ENCODE measurements at regions not wholly inside any gene's neighbourhood (a gene's known extent, or its start where the extent isn't known, plus 50 kb on each side); places are given as distances from the start of the nearest gene placed in this dataset.

DNA sequence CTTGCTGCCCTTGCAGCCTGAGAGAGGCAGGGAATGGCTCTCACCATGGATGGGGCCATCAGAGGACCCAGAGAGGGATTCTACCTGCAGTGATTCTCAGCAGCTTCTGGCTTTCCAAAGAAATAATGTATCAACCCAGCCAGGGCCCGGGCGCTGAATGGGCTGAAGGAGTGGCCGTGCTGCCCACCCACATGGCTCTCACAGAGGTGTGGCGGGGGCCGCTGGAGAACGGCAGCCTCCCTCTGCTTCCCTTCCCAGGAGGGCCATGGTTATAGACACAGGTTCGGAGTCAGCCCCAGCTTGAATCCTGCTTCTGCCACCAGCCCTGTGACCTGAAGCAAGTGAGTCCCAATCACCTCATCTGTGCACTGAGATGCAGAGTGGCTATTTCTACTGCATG lies 82.7 kb downstream of the THAP12 start:
- DNase-seq (ENCODE audit: low spot score) = no peak

DNA sequence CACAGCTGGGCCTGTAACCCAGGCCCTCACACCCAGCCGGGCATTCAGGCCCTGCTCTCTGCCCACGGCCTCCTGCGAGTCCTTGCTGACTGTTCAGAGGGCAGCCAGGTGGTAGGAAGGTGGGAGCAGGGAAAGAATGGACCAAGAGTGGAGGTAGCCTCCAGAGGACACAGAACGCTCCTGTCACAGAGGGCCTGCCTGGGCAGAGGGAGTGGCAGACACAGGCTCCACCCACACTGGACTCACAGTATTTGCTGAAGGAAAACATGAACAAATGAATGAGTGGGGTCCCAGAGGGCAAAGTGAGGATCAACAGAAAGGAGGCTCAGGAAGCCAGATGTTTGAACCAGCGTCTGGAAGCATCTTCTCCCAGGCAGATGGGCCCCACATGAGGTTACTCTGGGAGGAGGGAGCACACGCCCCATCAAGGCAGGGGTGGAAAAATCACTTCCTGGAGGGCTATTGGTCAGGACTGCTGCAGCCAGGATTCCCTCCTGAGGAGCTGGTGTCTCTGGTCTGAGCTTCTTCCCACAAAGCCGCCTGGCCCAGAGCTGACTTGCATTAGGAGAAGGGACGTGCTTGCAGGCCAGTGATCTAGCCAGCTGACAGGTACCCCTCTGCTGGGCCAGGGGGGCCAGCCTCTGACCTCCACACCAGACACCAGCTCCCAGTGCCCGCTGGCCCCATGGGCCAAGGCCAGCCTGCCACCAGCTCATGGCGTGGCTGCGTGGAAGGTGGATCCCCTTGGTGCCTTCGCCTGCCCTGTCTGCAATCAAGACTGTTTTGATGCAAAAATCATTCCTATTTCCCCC lies 84.0 kb downstream of the THAP12 start:
- DNase-seq (ENCODE audit: low spot score) = no peak

DNA sequence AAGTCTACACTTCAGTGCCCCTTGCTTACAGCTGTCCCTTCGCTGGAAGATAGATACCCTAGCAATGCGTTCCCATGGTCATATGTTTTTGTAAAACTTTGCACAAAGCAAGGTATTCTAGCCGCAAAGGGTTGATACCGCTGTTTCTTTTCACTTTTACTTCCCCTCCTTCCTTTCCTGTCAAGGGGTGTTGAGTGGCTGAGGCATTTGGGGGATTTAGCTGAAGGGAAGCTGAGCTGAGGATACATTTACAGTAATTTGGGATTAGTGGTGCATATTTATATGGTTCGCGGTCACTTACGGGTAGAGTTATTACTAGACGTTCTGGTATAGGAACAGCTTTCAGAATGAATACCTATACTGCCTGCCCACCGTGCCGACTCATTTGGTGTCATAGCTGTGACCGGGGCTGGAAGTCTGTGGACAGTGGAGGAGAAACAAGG lies 86.9 kb upstream of the WNT11 start:
- DNase-seq (ENCODE audit: low spot score) = no peak

DNA sequence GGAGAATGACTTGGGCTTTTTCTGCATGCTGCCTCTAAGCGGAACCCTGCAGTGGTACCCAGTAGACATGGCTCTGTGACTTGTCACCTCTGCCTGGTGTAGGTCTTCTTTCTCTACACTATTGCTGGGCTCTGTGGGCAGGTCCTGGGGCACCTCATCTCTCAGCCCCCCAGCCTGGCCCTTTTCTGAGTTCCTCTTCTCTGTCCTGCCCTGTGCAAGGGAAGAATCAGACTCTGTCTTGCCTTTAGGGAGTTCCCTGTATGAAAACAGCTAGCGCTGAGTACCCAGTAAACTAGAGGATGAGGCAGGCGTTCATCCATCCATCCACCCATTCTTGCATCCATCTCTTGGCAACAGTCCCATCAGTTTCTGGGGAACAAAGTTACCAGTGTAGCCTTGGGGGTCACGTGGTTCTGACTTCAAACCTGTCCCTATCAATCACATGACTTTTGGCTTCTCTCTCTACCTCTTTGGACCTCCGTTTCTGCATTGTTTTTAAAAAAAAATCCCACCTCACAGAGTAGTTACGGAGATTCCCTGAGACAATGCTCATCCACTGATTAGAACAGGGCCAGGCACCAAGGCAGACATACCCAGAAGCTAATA lies 86.4 kb upstream of the WNT11 start:
- no peak for DNase-seq (ENCODE audit: low spot score)

DNA sequence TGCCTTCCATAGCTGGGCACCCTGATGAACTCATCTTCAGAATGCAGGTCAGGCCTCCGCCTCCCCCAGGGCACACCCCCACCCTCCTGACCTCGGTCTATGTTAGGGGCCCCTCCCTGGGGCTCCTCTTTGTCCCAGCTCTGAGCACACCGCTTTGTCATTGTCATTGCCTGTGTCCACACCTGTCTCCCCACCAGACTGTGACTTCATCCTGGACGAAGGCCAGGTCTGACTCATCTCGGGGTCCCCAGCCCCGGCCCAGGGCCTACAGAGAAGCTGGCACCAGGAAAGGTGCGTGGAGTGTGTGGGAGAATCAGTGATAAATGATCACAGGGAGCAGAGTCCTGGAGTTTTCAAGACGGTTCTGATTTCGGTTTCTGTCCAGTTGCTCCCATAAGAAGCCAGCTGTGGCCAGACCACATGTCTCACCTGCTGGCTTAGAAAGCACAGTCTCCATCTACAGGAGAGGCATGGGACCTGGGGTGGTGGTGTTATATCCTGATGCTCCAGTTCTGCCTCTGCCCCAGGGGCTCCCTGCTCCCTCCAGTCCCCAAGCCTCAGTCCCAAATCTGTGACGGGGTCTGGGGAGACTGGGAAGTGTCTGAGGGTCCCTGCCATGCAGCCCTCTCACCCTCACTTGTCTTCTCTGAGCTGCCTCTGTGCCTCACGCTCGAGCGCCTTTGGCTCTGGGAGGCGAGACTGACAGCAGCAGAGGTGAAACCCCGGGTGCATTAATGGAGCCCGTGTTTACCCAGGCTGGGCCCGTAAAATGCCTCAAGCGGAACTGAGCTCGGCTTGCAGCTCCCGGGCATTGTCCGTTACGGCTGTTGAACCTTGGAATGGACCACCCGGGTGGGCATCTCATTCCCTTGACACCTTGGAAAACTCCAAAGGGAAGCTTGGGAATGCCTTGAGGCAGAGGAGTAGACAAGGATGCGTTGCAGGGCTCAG lies 85.5 kb upstream of the WNT11 start:
- DNase-seq (ENCODE audit: low spot score) = no peak

DNA sequence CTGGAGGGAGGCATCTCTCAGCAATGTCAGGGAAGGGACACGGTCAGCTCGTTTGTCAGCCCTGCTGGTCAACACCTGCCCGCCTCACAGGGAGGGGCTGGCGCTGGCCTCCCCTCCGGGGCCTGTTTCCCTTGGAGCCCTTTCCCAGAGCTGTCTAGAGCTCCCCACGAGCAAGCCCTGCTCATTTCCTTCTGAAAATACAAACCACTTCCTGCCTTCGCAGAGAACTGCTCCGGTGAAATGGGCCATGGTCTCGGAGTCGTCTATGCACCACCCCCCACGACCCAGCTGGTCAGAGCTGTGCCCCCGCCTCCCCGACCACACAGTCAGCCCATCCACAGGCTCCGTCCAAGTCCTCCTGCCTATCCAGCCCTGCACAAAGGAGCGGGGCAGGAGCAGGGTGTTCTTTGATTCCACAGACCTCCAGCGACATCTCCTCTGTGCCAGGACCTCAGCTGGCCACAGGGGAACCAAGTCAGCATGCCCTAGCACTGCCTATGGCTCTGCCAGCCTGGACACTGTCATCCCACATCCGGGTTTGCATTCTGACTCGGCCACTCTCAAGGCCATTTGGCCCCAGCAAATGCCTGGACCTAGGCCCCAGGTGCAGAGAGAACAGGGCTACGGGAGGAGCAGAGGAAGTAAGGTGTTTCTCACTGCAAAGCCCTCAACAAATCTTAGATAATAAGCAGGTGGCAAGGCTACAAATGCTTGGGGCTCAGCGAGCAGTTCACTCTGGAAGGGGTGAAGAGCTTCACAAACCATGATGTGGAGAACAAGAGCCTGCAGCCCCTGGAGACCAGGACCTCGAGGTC lies 82.1 kb upstream of the WNT11 start:
- DNase-seq (ENCODE audit: low spot score) = no peak

DNA sequence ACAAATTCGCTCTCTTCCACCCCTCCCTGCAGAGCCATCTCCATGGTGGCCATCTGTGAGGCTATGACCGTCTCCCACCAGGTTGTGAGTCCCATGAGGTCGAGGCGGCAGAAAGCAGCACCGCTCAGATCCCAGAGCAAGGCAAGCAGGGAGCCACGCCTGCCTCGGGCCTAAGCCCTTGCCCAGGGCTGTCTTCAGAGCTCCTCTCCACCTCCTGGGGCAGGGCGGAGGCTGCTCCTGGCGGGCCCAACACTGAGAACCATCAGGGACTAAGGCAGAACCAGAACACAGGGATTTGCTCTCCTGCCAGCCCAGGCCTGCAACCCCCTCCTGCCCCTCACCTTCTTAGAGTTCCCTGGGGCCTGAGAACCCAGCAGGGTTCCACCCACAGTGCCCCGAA lies 80.9 kb upstream of the WNT11 start:
- no peak for DNase-seq (ENCODE audit: low spot score)

DNA sequence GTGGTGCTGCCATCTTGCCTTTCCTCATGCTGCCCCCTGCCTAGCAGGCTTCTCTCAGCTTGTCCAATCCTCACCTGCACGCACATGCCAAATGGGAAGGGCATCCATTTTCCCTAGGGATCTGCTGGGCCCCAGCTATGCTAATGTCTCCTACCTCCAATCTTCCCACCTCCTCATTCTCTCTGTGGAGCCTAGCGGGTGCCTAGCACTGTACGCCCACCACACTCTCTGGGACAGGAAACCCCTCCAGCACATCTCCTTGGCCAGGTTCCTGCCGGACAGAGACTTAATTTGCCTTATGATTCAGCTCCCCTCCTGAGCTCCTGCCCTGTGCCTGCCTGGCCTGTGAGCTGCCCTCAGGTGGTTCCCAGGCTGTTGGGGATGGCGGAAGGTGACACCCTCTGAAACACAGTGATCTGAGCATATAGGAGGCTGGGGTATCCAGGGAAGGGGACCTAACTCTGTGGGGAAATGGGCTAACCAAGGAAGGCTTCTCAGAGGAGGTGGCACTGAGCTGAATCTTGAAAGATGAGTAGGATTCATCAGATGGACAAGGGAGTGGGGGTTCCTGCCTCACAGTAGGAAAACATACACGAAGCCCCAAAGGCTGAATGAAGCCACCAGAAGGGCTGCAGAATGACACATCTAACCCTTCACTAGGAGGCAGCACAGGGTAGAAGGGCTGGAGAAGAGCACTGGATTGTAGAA lies 79.2 kb upstream of the WNT11 start:
- DNase-seq (ENCODE audit: low spot score) = no peak

DNA sequence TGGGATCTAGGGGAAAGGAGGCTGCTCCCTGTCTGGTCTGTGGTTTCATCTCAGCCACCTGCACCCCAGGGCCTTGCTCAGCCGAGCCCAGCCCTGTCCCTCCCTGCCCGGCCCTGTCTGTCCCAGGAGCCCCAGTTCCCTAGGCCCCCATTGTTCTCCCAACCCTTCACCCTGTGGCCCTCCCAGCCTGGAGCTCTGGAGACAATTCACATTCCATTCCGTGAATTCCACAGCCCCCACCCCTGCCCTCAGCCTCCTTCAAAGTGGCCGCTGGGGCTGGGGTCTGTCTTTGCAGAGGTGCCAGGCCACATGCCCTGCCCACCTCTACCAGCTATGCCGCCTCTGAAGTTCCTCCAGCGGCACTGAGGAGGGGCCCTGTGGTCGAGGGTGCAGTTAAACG lies 77.9 kb upstream of the WNT11 start:
- no peak for DNase-seq (ENCODE audit: low spot score)

DNA sequence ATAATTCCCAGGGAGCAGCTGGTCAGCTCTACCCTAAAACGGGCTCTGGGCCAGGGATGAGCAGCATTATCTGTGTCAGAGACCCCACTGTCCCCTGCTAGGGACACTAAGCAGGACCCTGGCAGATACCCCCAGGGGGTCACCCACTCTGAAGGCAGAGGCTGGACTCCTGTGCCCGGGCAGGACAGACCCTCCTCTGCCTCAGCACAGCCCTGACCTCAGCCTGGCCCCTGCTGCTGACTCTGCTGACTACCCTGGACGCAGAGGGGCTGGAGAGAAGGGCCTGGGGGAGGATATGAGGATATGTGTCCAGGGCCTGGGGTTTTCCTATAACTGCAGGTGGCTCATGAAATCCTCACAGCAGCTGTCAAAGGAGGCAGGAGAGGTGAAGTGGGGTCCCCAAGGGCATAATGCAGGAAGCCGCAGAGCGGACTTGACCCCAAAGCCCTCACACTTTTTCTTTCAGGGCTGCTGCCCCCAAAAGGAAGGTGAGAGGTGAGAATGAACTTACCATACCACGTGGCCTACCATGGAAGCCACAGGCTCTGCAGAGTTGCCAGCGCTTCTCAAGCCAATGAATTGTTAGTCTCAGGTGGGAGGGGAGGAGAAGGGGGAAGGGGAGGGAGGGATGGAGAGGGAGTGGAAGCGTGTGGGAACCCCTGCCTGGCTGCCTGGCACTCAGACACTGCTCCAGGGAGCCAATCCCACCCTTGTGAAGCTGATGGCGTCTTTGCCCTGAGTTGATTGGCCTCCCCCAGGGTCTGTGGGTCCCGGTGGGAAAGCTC lies 76.7 kb upstream of the WNT11 start:
- DNase-seq (ENCODE audit: low spot score) = no peak

DNA sequence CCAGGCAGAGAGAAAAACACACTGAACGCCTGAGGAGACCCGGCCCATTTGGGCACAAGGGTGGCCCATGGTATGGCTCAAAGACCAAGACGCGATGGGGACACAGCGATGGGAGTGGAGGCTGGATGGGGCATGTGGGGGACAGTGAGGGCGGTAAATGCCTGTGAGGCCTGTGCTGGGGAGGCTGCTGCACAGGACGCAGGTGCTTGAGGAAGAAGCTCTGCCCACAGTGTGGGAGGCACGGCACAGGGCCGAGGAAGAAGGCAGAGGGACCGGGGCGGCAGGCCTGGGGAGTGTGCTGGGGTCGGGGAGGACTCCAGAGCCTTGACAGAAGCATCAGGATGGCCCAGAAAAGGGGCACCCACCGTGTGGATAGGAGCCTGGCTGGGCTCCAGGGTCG lies 75.9 kb upstream of the WNT11 start:
- DNase-seq (ENCODE audit: low spot score) = no peak

DNA sequence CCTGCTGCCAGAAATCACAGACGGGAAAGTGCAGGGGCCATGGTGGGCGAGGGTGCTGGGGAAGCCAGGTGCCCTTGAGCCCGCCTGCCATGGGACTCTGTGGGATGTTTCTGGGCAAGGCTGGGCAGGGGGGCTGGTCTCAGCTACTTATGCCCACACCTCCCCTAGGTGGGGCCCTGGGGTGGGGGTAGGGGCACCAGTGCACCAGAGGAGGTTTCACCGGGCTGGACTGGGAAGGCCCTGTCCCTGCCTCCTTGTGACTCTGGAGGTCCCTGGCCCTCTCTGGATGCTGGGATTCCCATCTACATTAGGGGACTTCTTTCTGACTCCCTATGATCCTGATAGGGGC lies 75.2 kb upstream of the WNT11 start:
- no peak for DNase-seq (ENCODE audit: low spot score)

DNA sequence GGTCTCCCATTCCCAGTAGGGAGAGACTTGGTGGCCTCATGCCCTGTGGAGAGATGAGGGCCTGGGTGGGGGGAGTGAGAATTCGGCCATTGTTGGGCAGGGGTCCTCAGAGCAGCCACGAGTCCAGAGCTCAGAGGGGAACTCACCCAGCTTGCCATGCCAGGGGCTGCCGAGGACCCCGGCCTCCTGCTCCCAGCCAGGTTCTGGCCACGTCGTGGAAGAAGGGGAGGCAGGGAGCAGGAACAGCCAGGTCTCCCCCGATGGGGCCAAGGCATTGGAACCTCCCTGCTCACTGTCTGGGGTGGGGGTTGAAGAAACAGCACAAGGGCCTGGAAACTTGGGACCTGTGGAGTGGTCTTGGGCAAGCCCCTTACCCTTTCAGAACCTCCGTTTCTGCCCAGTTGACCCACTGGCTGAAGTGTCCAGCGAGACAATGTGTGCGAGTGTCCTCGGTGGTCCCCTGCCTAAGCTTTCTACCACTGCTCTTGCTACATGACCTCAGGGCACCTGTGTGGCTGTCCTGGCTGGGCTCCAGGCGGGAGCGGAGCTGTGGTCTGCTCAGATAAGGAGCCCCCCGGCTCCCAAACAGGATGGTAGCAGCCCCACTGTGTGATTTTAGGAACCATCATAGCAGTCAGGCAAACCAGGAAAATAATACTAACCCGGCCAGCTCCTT lies 74.7 kb upstream of the WNT11 start:
- DNase-seq (ENCODE audit: low spot score) = no peak

DNA sequence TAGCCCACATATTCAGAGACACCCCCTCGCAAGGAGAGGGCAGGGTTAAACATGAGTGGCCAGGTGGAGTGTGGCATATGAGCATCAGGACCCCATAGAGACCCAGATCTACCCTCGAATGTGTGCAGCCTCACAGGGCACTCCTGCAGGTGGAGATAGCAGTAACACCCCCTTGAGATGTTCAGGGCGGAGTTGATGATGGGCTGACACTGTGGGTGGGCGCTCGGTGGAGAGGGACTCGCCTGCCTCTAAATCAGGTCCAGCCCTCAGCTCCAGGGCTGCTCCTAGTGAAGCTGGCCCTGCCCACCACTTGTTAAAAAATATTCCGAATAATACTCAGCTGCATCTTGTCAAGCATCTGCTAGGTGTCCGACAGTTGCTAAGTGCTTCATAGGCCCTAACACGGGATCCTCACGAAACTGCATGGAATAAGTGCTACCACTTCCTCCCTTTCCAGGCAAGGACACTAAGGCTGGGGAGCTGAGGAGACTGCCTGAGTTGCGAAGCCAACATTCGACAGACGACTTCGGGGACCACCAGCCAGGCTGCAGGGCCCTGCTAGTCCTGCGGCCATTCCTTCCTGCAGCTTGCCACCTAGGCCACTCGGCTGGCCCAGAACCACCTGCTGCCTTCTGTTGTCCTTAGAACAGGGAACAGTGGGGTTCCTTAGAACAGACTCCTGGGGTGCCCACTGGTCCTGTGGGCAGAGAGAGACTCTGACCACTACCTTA lies 74.0 kb upstream of the WNT11 start:
- DNase-seq (ENCODE audit: low spot score) = no peak

DNA sequence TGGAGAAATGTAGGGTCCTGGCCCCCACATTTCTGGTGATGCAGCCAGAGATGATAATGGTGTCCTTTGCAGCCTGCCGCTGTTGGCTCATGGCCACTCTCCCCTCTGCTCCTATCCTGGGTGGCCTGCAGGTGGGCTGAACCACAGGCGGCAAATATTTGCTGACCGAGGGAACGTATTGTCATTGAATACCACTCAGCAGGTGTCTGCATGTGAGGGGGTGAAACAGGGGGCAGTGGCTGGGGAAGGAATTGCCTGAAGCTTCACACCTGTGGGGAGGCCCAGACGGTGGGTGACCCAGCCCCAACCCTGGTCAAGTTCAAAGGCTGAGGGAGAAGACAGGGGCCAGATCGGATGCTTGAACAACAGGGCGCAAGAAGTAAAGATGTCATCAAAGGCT lies 73.3 kb upstream of the WNT11 start:
- DNase-seq (ENCODE audit: low spot score) = no peak

DNA sequence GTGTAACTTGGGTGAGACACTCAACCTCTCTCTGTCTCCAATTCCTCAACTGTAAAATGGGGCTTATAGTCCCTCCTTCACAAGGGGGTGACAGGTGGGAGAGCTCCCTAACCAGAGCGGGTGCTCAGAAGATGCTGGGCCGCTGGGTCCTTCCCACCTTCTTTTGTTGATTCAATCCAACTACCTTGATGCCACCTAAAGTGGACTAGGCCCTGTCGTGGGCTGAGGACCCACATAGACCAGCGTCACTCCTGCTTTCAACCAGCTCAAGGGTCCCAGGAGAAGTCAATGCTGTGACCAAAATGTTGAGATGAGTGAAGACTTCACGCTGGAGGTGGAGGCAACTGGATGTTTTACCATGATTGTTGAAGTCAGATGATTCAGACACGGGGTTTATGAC lies 72.7 kb upstream of the WNT11 start:
- DNase-seq (ENCODE audit: low spot score) = no peak

DNA sequence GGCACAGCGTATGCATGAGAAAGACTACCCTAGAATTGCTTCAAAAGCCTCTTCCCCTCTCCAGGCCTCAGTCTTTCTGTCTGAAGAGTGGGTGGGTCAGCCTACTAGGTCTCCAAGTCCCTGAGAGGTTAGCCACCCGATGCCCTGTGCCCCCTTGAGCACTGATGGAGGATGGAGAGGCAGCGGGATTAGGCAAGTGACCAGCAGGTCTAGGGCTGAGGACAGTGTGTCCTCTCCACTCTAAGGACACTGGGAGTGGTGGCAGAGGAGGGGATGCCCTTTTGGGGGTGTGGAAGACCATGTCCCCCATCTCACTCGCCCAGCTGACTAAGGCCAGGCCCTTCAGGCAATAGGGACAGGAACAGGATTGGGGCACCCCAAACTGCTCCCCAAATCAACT lies 72.2 kb upstream of the WNT11 start:
- no peak for DNase-seq (ENCODE audit: low spot score)

DNA sequence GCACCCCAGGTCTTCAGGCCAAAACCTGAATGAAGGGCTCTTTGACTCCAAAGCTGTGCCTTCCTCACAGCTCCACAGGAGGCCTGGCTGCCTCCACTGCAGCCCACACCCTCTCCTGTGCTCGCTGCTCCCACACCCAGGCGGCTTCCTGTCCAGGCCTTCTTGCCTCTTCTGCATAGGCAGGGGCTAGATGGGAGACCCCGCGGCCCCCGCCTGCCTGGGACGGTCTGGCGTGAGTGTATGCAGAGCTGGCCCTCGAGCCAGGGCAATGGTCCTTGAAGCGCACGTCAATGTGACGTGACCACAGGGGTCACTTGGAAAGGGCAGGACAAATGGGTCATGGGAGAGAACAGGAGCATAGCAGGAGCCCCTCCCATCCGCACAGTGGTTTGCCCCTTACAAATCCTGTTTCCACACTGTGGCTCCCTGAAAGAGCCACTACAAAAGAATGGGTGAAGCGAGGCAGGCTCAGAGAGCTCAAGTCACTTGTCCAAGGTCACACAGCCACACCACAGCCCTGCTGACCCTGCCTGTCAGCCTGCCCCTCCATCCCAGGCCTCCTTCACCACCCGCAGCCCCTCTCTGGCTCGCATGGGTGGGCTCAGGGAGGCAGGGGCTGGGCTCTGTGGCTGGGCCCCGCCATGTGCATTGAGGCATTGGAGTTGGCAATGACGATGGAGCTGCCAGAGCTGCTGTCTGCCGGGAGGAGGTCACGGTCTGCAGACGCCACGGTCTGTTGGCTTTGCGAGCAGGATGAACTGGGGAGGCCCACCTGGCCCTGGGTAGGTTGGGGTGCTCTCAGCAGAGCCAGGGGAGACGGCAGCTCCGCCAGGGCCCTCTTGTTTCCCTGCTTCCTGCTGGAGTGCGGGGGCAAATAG lies 71.2 kb upstream of the WNT11 start:
- DNase-seq (ENCODE audit: low spot score) = no peak

All from RKO (cell line).